ENCODE measurements at regions not wholly inside any gene's neighbourhood (a gene's known extent, or its start where the extent isn't known, plus 50 kb on each side); places are given as distances from the start of the nearest gene placed in this dataset.

- TF ChIP-seq CTCF (conservative IDR thresholded peaks at IDR 0.05; ENCODE audit: low read length) = no peak
- no peak for TF ChIP-seq EZH2phosphoT487 (IDR thresholded peaks at IDR 0.05; ENCODE audit: borderline replicate concordance)
Observed at GRCh38 chr12:59076622-59077021, 156.3 kb upstream of the LRIG3 start.
